T-cell (primary cell): ENCODE measurements at regions not wholly inside any gene's neighbourhood (a gene's known extent, or its start where the extent isn't known, plus 50 kb on each side); places are given as distances from the start of the nearest gene placed in this dataset.
A peak's percentile ranks its signal among the peaks of the same experiment; 100 is the strongest.

Experiments
- ATAC-seq, 4 experiments: fragments of 200-7000 bp in 3 of 4; fragments of 150-1000 bp in 1 of 4; cut with Tn5 transposase; replicated peaks in 1 of 4; 1 replicate in 3 of 4; 2 replicates in 1 of 4; pipeline ENCODE4 v1.10.0; 2021; ENCODE audit warnings: moderate library complexity in 3 of 4, mild to moderate bottlenecking in 2 of 4, moderate number of reproducible peaks in 1 of 4
- CTCF ChIA-PET, 2 donors: fragments of 300-600 bp; sonication (Branson Sonifier 250); formaldehyde crosslinking; loops; one replicate each; lab custom pipeline; 2022; ENCODE audit warnings: antibody characterized with exemption in 2 of 2; lab: Charles Lee
- POLR2A ChIA-PET, 2 donors: fragments of 300-600 bp; sonication (Branson Sonifier 250); formaldehyde crosslinking; loops; one replicate each; lab custom pipeline; 2022; ENCODE audit warnings: antibody characterized with exemption in 2 of 2; lab: Charles Lee
- DNase-seq, 35 experiments: peaks; one replicate each; pipeline versions ENCODE4 v3.0.0 to v3.0.0-alpha.2; 2013 to 2023
- H3K27ac ChIP-seq: one replicate; pipeline ENCODE4 v1.5.1; 2013; ENCODE audit warnings: low read length
- H3K27me3 ChIP-seq, 2 experiments: replicated peaks in 1 of 2; 1 replicate in 1 of 2; 2 replicates in 1 of 2; pipeline versions ENCODE4 v1.6.1 to v1.7.0; 2013; ENCODE audit warnings: low read length in 1 of 2, mixed read lengths in 1 of 2; ENCODE audit not compliant: control insufficient read depth in 2 of 2, insufficient read depth in 2 of 2; ENCODE audit errors: extremely low read depth in 1 of 2
- H3K36me3 ChIP-seq, 2 donors: 1 replicate in 1 of 2; 2 replicates in 1 of 2; pipeline versions ENCODE4 v1.6.1 to v1.7.0; 2013; ENCODE audit warnings: low read length in 1 of 2; ENCODE audit not compliant: control insufficient read depth in 2 of 2, insufficient read depth in 1 of 2; ENCODE audit errors: extremely low read depth in 1 of 2
- H3K4me1 ChIP-seq, 2 experiments: 1 replicate in 1 of 2; 2 replicates in 1 of 2; pipeline versions ENCODE4 v1.6.1 to v1.7.0; 2013; ENCODE audit warnings: low read length in 2 of 2, mixed read lengths in 1 of 2; ENCODE audit not compliant: insufficient read depth in 2 of 2, control insufficient read depth in 1 of 2; ENCODE audit errors: extremely low read depth in 1 of 2
- H3K4me3 ChIP-seq, 2 donors: 1 replicate in 1 of 2; 2 replicates in 1 of 2; pipeline versions ENCODE4 v1.5.1 to v1.7.0; 2013; ENCODE audit warnings: mild to moderate bottlenecking in 2 of 2, low read length in 1 of 2, moderate library complexity in 1 of 2; ENCODE audit not compliant: control insufficient read depth in 1 of 2; ENCODE audit errors: extremely low read depth in 1 of 2
- H3K9me3 ChIP-seq: 2 replicates; pipeline ENCODE4 v1.7.0; 2013
- H3K27ac Mint-ChIP-seq, 2 donors: one replicate each; pipeline ENCODE4 v1.8.0; 2020 to 2021; ENCODE audit warnings: mild to moderate bottlenecking in 2 of 2, mixed read lengths in 2 of 2
- H3K27me3 Mint-ChIP-seq, 2 donors: one replicate each; pipeline ENCODE4 v1.8.0; 2021 to 2022; ENCODE audit warnings: mixed read lengths in 2 of 2
- H3K36me3 Mint-ChIP-seq: one replicate; pipeline ENCODE4 v1.8.0; 2021; ENCODE audit warnings: mixed read lengths
- H3K4me1 Mint-ChIP-seq, 3 donors: one replicate each; pipeline ENCODE4 v1.8.0; 2020 to 2022; ENCODE audit warnings: mixed read lengths in 3 of 3, mild to moderate bottlenecking in 1 of 3
- H3K4me3 Mint-ChIP-seq, 3 donors: one replicate each; pipeline ENCODE4 v1.8.0; 2020 to 2022; ENCODE audit warnings: mild to moderate bottlenecking in 3 of 3, mixed read lengths in 3 of 3, moderate library complexity in 3 of 3
- H3K9me3 Mint-ChIP-seq, 3 donors: one replicate each; pipeline ENCODE4 v1.8.0; 2020 to 2022; ENCODE audit warnings: mixed read lengths in 3 of 3
- WGBS: methylation state at CpG from one replicate; pipeline ENCODE4 v1.1.5; 2013; ENCODE audit warnings: missing lambda C conversion rate; ENCODE audit not compliant: insufficient coverage; 5-methylcytosine and 5-hydroxymethylcytosine counted together

GRCh38 chr7:138169441-138169851, 93.2 kb downstream of the AKR1D1 start:
- ChIA-PET CTCF (no interaction called here), POLR2A (no interaction called here)
- peaks cover 0 to 12% of the 10 kb centered on the region in 2 experiments for H3K27me3 ChIP-seq
- H3K27ac ChIP-seq, result no peak overlapping the region
- no peak for ATAC-seq
- no peak overlapping the region for H3K27ac Mint-ChIP-seq
- H3K4me1 ChIP-seq, result peaks cover 0 to 2% of the 10 kb centered on the region in 2 experiments
- WGBS, result 33% methylated on average over 1 of the region's 3 CpGs
- H3K4me3 Mint-ChIP-seq, result no peak overlapping the region
- H3K4me1 Mint-ChIP-seq, result peaks cover 0 to 2% (median 0%) of the 10 kb centered on the region in 3 donors
- H3K9me3 ChIP-seq, result no peaks in the 10 kb centered on the region
- H3K27me3 Mint-ChIP-seq, result peaks cover 24 to 38% of the 10 kb centered on the region in 2 donors
- peaks cover 4% of the 10 kb centered on the region for H3K36me3 Mint-ChIP-seq
- H3K4me3 ChIP-seq, result no peak overlapping the region
- DNase-seq, result no peak
- H3K9me3 Mint-ChIP-seq, result peaks cover 7 to 14% (median 9%) of the 10 kb centered on the region in 3 donors
- no peaks in the 10 kb centered on the region for H3K36me3 ChIP-seq

GRCh38 chr7:138170298-138170697, 94.0 kb downstream of the AKR1D1 start:
- H3K9me3 Mint-ChIP-seq, result peaks cover 5 to 9% (median 9%) of the 10 kb centered on the region in 3 donors
- peaks cover 0 to 12% of the 10 kb centered on the region in 2 experiments for H3K27me3 ChIP-seq
- DNase-seq (no peak), ATAC-seq (no peak)
- H3K27ac Mint-ChIP-seq, result no peak overlapping the region
- H3K4me1 Mint-ChIP-seq, result peaks cover 0 to 2% (median 0%) of the 10 kb centered on the region in 3 donors
- H3K4me1 ChIP-seq, result peaks cover 0 to 2% of the 10 kb centered on the region in 2 experiments
- no peak overlapping the region for H3K4me3 ChIP-seq
- no CpG with 5 or more reads among the region's 2 CpGs for WGBS
- ChIA-PET CTCF (interaction anchor here in 1 of 2 donors (1.6 kb wide), 1 partner anchor 568 kb away, joined by 5 read pairs; no protein-coding TSS in a partner anchor), POLR2A (no interaction called here)
- no peaks in the 10 kb centered on the region for H3K36me3 Mint-ChIP-seq
- H3K4me3 Mint-ChIP-seq, result no peak overlapping the region
- H3K36me3 ChIP-seq, result no peaks in the 10 kb centered on the region
- H3K27ac ChIP-seq, result no peak overlapping the region
- H3K9me3 ChIP-seq, result no peaks in the 10 kb centered on the region
- peaks cover 30 to 40% of the 10 kb centered on the region in 2 donors for H3K27me3 Mint-ChIP-seq

- Histone ChIP-seq H3K9me3 (no peaks in the 10 kb centered on the region), H3K27ac (no peak overlapping the region), H3K36me3 (no peaks in the 10 kb centered on the region), H3K4me3 (no peak overlapping the region), H3K27me3 (peaks cover 0 to 12% of the 10 kb centered on the region in 2 experiments), H3K4me1 (peaks cover 0 to 2% of the 10 kb centered on the region in 2 experiments)
- Mint-ChIP-seq H3K4me3 (no peak overlapping the region), H3K36me3 (no peaks in the 10 kb centered on the region), H3K4me1 (peaks cover 0 to 2% (median 0%) of the 10 kb centered on the region in 3 donors), H3K9me3 (peaks cover 2 to 9% (median 9%) of the 10 kb centered on the region in 3 donors), H3K27me3 (peaks cover 31 to 40% of the 10 kb centered on the region in 2 donors), H3K27ac (peak overlapping the region in 1 of 2 donors; percentile 29)
- 50% methylated on average over 6 of the region's 7 CpGs for WGBS
- CTCF ChIA-PET, result interaction anchor here in 1 of 2 donors (1.6 kb wide), 1 partner anchor 568 kb away, joined by 5 read pairs; no protein-coding TSS in a partner anchor
- no peak for ATAC-seq
- no peak for DNase-seq
- POLR2A ChIA-PET, result no interaction called here
Measured at GRCh38 chr7:138170959-138171703, 94.9 kb downstream of the AKR1D1 start.

- ChIA-PET CTCF (interaction anchor here in 1 of 2 donors (0.7 kb wide), 1 partner anchor 143 kb away, joined by 4 read pairs; no protein-coding TSS in a partner anchor), POLR2A (interaction anchor here in 1 of 2 donors (0.5 kb wide), 1 partner anchor 486 kb away, joined by 7 read pairs; no protein-coding TSS in a partner anchor)
- Mint-ChIP-seq H3K4me1 (peaks cover 0 to 2% (median 0%) of the 10 kb centered on the region in 3 donors), H3K4me3 (no peak overlapping the region), H3K9me3 (peaks cover 2 to 9% (median 9%) of the 10 kb centered on the region in 3 donors), H3K27me3 (peaks cover 29 to 36% of the 10 kb centered on the region in 2 donors), H3K36me3 (no peaks in the 10 kb centered on the region), H3K27ac (no peak overlapping the region)
- DNase-seq (no peak), ATAC-seq (no peak)
- Histone ChIP-seq H3K27me3 (peaks cover 0 to 11% of the 10 kb centered on the region in 2 experiments), H3K4me3 (no peak overlapping the region), H3K9me3 (no peaks in the 10 kb centered on the region), H3K36me3 (no peaks in the 10 kb centered on the region), H3K27ac (no peak overlapping the region), H3K4me1 (peaks cover 0 to 2% of the 10 kb centered on the region in 2 experiments)
- no CpG with 5 or more reads among the region's 3 CpGs for WGBS
Measured at GRCh38 chr7:138173548-138173947, 97.3 kb downstream of the AKR1D1 start.

DNA sequence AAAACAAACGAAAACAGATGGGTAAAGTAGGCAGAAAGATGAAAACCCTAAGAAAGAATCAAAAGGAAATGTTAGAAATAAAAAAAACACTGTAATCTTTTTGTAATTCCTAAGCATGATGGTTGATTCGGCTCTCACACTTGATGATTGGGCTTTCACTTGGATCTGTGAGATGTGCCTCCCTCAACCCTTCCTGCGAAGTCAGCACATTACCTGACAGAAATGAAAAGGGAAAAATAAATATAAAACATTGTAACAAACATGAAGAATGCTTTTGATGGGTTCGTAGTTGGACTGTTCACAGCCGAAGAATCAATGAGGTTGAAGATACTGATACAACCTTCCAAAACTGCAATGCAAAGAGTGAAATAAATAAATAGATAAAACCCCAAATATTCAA, 99.8 kb downstream of the AKR1D1 start:
- H3K4me1 ChIP-seq, result no peaks in the 10 kb centered on the region
- CTCF ChIA-PET, result no interaction called here
- DNase-seq (no peak), ATAC-seq (no peak)
- H3K4me1 Mint-ChIP-seq, result no peaks in the 10 kb centered on the region
- H3K9me3 Mint-ChIP-seq, result peaks cover 2 to 9% (median 9%) of the 10 kb centered on the region in 3 donors
- H3K36me3 ChIP-seq, result no peaks in the 10 kb centered on the region
- H3K27ac ChIP-seq, result no peak overlapping the region
- no peak overlapping the region for H3K27ac Mint-ChIP-seq
- WGBS, result no CpG with 5 or more reads among the region's 5 CpGs
- H3K27me3 Mint-ChIP-seq, result peaks cover 19 to 29% of the 10 kb centered on the region in 2 donors
- H3K27me3 ChIP-seq, result peaks cover 0 to 12% of the 10 kb centered on the region in 2 experiments
- POLR2A ChIA-PET, result no interaction called here
- H3K4me3 Mint-ChIP-seq, result no peak overlapping the region
- no peak overlapping the region for H3K4me3 ChIP-seq
- no peaks in the 10 kb centered on the region for H3K36me3 Mint-ChIP-seq
- H3K9me3 ChIP-seq, result no peaks in the 10 kb centered on the region

GRCh38 chr7:138184191-138184590, 107.9 kb downstream of the AKR1D1 start:
- CTCF ChIA-PET, result no interaction called here
- DNase-seq, result no peak

More at GRCh38 chr7:138184191-138184590, 107.9 kb downstream of the AKR1D1 start:
- POLR2A ChIA-PET, result no interaction called here
- H3K9me3 ChIP-seq, result no peaks in the 10 kb centered on the region
- H3K27ac ChIP-seq, result no peak overlapping the region
- no peak overlapping the region for H3K4me3 ChIP-seq
- Mint-ChIP-seq H3K9me3 (peaks cover 0 to 5% (median 5%) of the 10 kb centered on the region in 3 donors), H3K27ac (no peak overlapping the region), H3K36me3 (no peaks in the 10 kb centered on the region), H3K4me1 (no peaks in the 10 kb centered on the region), H3K4me3 (no peak overlapping the region), H3K27me3 (peaks cover 0 to 3% of the 10 kb centered on the region in 2 donors)
- no peaks in the 10 kb centered on the region for H3K4me1 ChIP-seq
- no peak for ATAC-seq
- no peaks in the 10 kb centered on the region for H3K36me3 ChIP-seq
- WGBS, result 93% methylated on average over 3 of the region's 4 CpGs
- peaks cover 0 to 2% of the 10 kb centered on the region in 2 experiments for H3K27me3 ChIP-seq
